Glutamatergic neuron (in vitro differentiated cells): ENCODE measurements at regions not wholly inside any gene's neighbourhood (a gene's known extent, or its start where the extent isn't known, plus 50 kb on each side); places are given as distances from the start of the nearest gene placed in this dataset.

Experiments used
- DNase-seq: peaks from one replicate; pipeline ENCODE4 v3.0.0; 2022
- H3K27ac Mint-ChIP-seq: one replicate; pipeline ENCODE4 v1.8.0; 2020; ENCODE audit warnings: mild to moderate bottlenecking, mixed read lengths, inconsistent platforms; ENCODE audit not compliant: unreplicated experiment
- H3K27me3 Mint-ChIP-seq: one replicate; pipeline ENCODE4 v1.8.0; 2020; ENCODE audit warnings: mild to moderate bottlenecking, moderate library complexity, mixed read lengths, inconsistent platforms; ENCODE audit not compliant: unreplicated experiment
- H3K36me3 Mint-ChIP-seq: one replicate; pipeline ENCODE4 v1.8.0; 2020; ENCODE audit warnings: mild to moderate bottlenecking, mixed read lengths, inconsistent platforms; ENCODE audit not compliant: unreplicated experiment
- H3K4me1 Mint-ChIP-seq: one replicate; pipeline ENCODE4 v1.8.0; 2020; ENCODE audit warnings: mild to moderate bottlenecking, low read depth, mixed read lengths, inconsistent platforms; ENCODE audit not compliant: unreplicated experiment
- H3K4me3 Mint-ChIP-seq: one replicate; pipeline ENCODE4 v1.8.0; 2020; ENCODE audit warnings: mild to moderate bottlenecking, mixed read lengths, inconsistent platforms; ENCODE audit not compliant: unreplicated experiment
- H3K9me3 Mint-ChIP-seq: one replicate; pipeline ENCODE4 v1.8.0; 2020; ENCODE audit warnings: mild to moderate bottlenecking, moderate library complexity, mixed read lengths, inconsistent platforms; ENCODE audit not compliant: unreplicated experiment
- CTCF ChIP-seq: fragments of 200-600 bp; sonication (generic); IDR thresholded peaks from one replicate; pipeline ENCODE4 v1.5.0; 2021; ENCODE audit not compliant: partially characterized antibody, unreplicated experiment

GRCh38 chr21:38591218-38591537, 92.9 kb upstream of the ERG start:
- TF ChIP-seq CTCF = no peak
- DNase-seq = no peak
- no peak overlapping the region for H3K27ac Mint-ChIP-seq
- H3K9me3 Mint-ChIP-seq = no peaks in the 10 kb centered on the region
- no peaks in the 10 kb centered on the region for H3K36me3 Mint-ChIP-seq
- H3K4me3 Mint-ChIP-seq = no peak overlapping the region
- H3K4me1 Mint-ChIP-seq = no peaks in the 10 kb centered on the region
- peaks cover 1% of the 10 kb centered on the region for H3K27me3 Mint-ChIP-seq

GRCh38 chr21:38596264-38597042, 98.2 kb upstream of the ERG start:
- DNase-seq = no peak
- TF ChIP-seq CTCF = no peak
- H3K4me1 Mint-ChIP-seq = no peaks in the 10 kb centered on the region
- H3K27me3 Mint-ChIP-seq = peaks cover 4% of the 10 kb centered on the region
- peaks cover 5% of the 10 kb centered on the region for H3K9me3 Mint-ChIP-seq
- H3K36me3 Mint-ChIP-seq = no peaks in the 10 kb centered on the region
- H3K27ac Mint-ChIP-seq = no peak overlapping the region
- no peak overlapping the region for H3K4me3 Mint-ChIP-seq

- DNase-seq = no peak
- Mint-ChIP-seq H3K9me3 (peaks cover 5% of the 10 kb centered on the region), H3K27me3 (peaks cover 4% of the 10 kb centered on the region), H3K4me1 (no peaks in the 10 kb centered on the region), H3K27ac (no peak overlapping the region), H3K4me3 (no peak overlapping the region), H3K36me3 (no peaks in the 10 kb centered on the region)
- TF ChIP-seq CTCF = no peak
Measured at GRCh38 chr21:38597421-38597820, 99.1 kb upstream of the ERG start.

- no peaks in the 10 kb centered on the region for H3K36me3 Mint-ChIP-seq
- peaks cover 4% of the 10 kb centered on the region for H3K27me3 Mint-ChIP-seq
- no peak for TF ChIP-seq CTCF
- DNase-seq = no peak
- no peak overlapping the region for H3K27ac Mint-ChIP-seq
- no peak overlapping the region for H3K4me3 Mint-ChIP-seq
- peaks cover 5% of the 10 kb centered on the region for H3K9me3 Mint-ChIP-seq
- no peaks in the 10 kb centered on the region for H3K4me1 Mint-ChIP-seq
Measured at GRCh38 chr21:38598413-38598812, 100.1 kb upstream of the ERG start.

- no peaks in the 10 kb centered on the region for H3K4me1 Mint-ChIP-seq
- peaks cover 4% of the 10 kb centered on the region for H3K27me3 Mint-ChIP-seq
- no peaks in the 10 kb centered on the region for H3K36me3 Mint-ChIP-seq
- peaks cover 5% of the 10 kb centered on the region for H3K9me3 Mint-ChIP-seq
- H3K4me3 Mint-ChIP-seq = no peak overlapping the region
- TF ChIP-seq CTCF = no peak
- H3K27ac Mint-ChIP-seq = no peak overlapping the region
- DNase-seq = no peak
Measured at GRCh38 chr21:38599381-38599975, 101.2 kb upstream of the ERG start.
